ENCODE measurements at regions not wholly inside any gene's neighbourhood (a gene's known extent, or its start where the extent isn't known, plus 50 kb on each side); places are given as distances from the start of the nearest gene placed in this dataset.
"Not testable (repeated sequence)": the region's sequence is repeated elsewhere in the genome, so short reads cannot be mapped to it uniquely, and the experiment has no call there.

- no peak overlapping the region for H3K4me3 ChIP-seq (replicated peaks; ENCODE audit: low read depth, low read length)
- DNase-seq (ENCODE audit: extremely low read depth, low read depth): no peak
Observed at GRCh38 chr5:52073993-52074689, 690.9 kb downstream of the ISL1 start.

DNA sequence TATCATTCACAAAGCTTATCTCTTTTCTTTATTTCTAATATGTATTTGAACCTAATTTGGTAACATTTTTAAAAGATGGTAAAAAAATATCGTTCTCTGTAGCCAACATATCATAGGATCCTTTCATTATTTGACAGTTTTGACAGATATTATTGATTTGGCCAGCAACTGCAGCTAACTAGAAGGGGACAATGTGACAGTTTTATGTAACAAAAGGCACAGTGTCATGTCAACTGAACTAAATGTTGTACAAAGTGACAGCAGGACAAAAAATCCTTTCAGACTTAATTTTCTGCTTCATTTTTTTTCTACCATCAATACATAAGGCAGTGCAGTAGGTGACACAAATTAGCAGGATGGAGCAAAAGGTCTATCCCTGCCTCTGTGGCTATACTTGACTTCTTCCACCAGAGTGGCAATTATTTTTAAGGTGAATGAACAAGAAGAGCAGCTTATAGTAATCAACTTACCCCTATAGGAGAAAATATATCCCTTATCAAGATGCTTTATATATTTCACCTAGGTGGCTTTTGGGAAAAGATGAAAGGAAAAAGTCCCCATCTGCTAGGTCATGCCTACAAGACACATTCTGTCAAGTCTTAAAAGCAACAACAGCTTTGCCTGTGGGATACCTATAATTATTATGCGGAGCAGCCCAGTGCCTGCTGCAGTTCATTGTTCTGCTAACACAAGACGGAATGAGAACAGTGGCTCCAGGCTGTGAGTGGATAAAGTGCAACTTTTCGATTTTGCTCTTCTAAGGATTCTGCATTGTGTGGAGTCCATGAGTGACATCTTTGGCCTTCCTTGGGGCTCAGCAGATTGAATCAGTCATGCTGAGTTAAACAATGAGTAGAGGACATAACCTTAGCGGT is 694.9 kb downstream of the ISL1 start:
- H3K4me3 ChIP-seq (replicated peaks; ENCODE audit: low read depth, low read length): no peak overlapping the region
- no peak for TF ChIP-seq CTCF (IDR thresholded peaks at IDR 0.05; ENCODE audit: low read depth, low read length, missing control alignments)
- DNase-seq (ENCODE audit: extremely low read depth, low read depth): no peak

More at GRCh38 chr5:52073993-52074689, 690.9 kb downstream of the ISL1 start:
- no peak for TF ChIP-seq CTCF (IDR thresholded peaks at IDR 0.05; ENCODE audit: low read depth, low read length, missing control alignments)

DNA sequence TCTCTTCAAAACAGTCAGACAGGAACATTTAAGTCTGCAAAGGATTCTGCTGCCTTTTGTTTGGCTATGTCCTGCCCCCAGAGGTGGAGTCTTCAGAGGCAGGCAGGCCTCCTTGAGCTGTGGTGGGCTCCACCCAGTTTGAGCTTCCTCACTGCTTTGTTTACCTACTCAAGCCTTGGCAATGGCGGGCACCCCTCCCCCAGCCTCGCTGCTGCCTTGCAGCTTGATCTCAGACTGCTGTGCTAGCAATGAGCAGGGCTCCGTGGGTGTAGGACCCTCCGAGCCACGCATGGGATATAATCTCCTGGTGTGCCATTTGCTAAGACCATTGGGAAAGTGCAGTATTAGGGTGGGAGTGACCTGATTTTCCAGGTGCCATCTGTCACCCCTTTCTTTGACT is 685.4 kb upstream of the ITGA1 start:
- not testable (repeated sequence) for DNase-seq (ENCODE audit: extremely low read depth, low read depth); H3K4me3 ChIP-seq (replicated peaks; ENCODE audit: low read depth, low read length)

DNA sequence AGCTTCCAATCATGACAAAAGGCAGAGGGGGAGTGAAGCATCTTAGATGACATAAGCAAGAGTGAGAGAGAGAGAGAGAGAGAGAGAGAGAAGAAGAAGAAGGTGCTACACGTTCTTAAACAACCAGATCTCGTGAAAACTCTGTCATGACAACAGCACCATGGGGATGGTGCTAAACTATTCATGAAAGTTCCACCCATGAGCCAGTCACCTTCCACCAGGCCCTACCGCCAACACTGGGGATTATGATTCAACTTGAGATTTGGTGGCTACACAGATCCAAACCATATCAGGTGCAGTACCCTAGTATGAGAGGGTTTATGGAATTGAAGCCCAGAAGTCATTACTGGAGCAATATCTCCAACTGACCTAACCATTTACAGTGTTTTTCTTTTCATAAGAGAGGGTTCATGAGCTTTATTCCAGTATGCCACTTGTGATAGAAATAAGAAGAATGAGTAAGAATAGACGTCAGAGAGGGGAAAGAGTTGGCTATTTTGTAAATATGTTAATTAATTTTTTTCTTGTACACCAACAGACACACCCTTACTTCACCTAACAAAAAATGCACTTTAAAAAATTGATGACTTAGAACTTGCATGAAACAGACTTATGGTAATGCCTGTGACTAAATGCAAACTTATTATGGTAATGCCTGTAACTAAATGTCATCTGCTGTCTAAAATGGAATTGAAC is 680.4 kb upstream of the ITGA1 start:
- DNase-seq (ENCODE audit: extremely low read depth, low read depth): no peak
- no peak for TF ChIP-seq CTCF (IDR thresholded peaks at IDR 0.05; ENCODE audit: low read depth, low read length, missing control alignments)
- no peak overlapping the region for H3K4me3 ChIP-seq (replicated peaks; ENCODE audit: low read depth, low read length)

DNA sequence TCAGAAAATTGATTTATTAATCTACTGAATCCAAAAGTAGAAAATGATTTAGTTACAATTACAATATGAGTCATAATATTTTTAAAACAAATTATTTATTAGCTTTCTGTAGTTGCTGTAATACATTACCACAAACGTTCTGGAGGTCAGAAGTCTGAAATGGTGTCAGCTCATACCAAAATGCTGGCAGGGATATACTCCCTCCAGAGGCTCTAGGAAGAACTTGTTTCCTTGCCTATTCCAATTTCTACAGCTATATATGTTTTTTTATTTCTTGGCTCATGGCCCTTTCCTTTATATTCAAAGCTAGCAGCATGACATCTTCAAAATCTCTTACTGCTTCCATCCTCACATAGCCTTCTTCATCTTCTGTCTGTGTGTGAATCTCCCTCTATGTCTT is 667.9 kb upstream of the ITGA1 start:
- DNase-seq (ENCODE audit: extremely low read depth, low read depth): no peak
- H3K4me3 ChIP-seq (replicated peaks; ENCODE audit: low read depth, low read length): no peak overlapping the region
- TF ChIP-seq CTCF (IDR thresholded peaks at IDR 0.05; ENCODE audit: low read depth, low read length, missing control alignments): no peak

DNA sequence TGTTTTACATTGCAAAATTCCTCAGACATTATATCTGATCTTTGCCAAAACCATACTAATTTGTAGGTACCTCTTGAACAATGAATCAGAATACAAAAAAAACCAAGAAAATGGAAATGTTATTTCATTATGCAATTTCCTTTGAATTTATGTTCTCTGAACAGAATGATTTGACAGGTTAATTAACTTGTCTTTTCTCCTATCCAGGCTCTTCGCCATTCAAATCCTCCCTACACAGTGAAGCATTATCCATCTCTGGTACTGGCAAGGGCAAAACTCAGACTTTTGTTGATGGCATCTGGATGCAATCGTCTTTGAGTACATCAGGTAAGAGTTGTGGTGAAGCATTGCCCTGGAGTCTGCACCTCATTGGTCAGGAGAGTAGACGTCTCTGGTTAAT is 655.7 kb upstream of the ITGA1 start:
- no peak for DNase-seq (ENCODE audit: extremely low read depth, low read depth)
- no peak overlapping the region for H3K4me3 ChIP-seq (replicated peaks; ENCODE audit: low read depth, low read length)
- TF ChIP-seq CTCF (IDR thresholded peaks at IDR 0.05; ENCODE audit: low read depth, low read length, missing control alignments): no peak

Data from HFF-Myc (cell line).